OCI-LY1 (cell line): ENCODE measurements at regions not wholly inside any gene's neighbourhood (a gene's known extent, or its start where the extent isn't known, plus 50 kb on each side); places are given as distances from the start of the nearest gene placed in this dataset.

Experiments
- H2AFZ ChIP-seq: fragments of 200-600 bp; sonication (generic), shearing (Covaris generic); 2 replicates; pipeline ENCODE4 v1.6.0; 2014; ENCODE audit warnings: antibody characterized with exemption, mild to moderate bottlenecking, low read length
- H3F3A ChIP-seq: fragments of 200-600 bp; sonication (generic), shearing (Covaris generic); 2 replicates; pipeline ENCODE4 v1.6.0; 2014; ENCODE audit warnings: mild to moderate bottlenecking, antibody characterized with exemption, low read length, moderate library complexity; ENCODE audit not compliant: insufficient read depth
- H3K27ac ChIP-seq: fragments of 200-600 bp; sonication (generic); 2 replicates; pipeline ENCODE4 v1.5.1; 2014; ENCODE audit warnings: low read length, mixed run types, mild to moderate bottlenecking, low read depth; ENCODE audit not compliant: poor library complexity, severe bottlenecking
- H3K27me3 ChIP-seq: fragments of 200-600 bp; sonication (generic); 2 replicates; pipeline ENCODE4 v1.6.0; 2014; ENCODE audit warnings: antibody characterized with exemption, mild to moderate bottlenecking, low read length, moderate library complexity; ENCODE audit not compliant: insufficient read depth
- H3K36me3 ChIP-seq: fragments of 200-600 bp; sonication (generic); 2 replicates; pipeline ENCODE4 v1.6.1; 2014; ENCODE audit warnings: mild to moderate bottlenecking, antibody characterized with exemption, low read length, moderate library complexity, mixed read lengths; ENCODE audit not compliant: insufficient read depth
- H3K4me1 ChIP-seq: fragments of 200-600 bp; sonication (generic); 2 replicates; pipeline ENCODE4 v1.5.1; 2014; ENCODE audit warnings: mild to moderate bottlenecking, low read length, moderate library complexity; ENCODE audit not compliant: insufficient read depth, severe bottlenecking
- H3K4me2 ChIP-seq: fragments of 200-600 bp; sonication (generic), shearing (Covaris generic); 2 replicates; pipeline ENCODE4 v1.6.1; 2014; ENCODE audit warnings: low read length
- H3K4me3 ChIP-seq: fragments of 200-600 bp; sonication (generic); 2 replicates; pipeline ENCODE4 v1.5.1; 2014; ENCODE audit warnings: low read length, low read depth, mild to moderate bottlenecking, mixed read lengths; ENCODE audit not compliant: poor library complexity, severe bottlenecking
- H3K79me2 ChIP-seq: fragments of 200-600 bp; shearing (Covaris generic); 2 replicates; pipeline ENCODE4 v1.6.1; 2016; ENCODE audit warnings: mixed run types, low read length, mixed read lengths; ENCODE audit not compliant: insufficient read depth
- H3K9ac ChIP-seq: fragments of 200-600 bp; sonication (generic), shearing (Covaris generic); 2 replicates; pipeline ENCODE4 v1.6.1; 2014; ENCODE audit warnings: mild to moderate bottlenecking, low read length, mixed read lengths
- H3K9me2 ChIP-seq: fragments of 200-600 bp; sonication (generic), shearing (Covaris generic); 2 replicates; pipeline ENCODE4 v1.6.1; 2014; ENCODE audit warnings: low read depth, mild to moderate bottlenecking, low read length, mixed read lengths
- H3K9me3 ChIP-seq: fragments of 200-600 bp; shearing (Covaris generic); 2 replicates; pipeline ENCODE4 v1.6.1; 2014; ENCODE audit warnings: low read length, mixed read lengths
- H4K20me1 ChIP-seq: fragments of 200-600 bp; sonication (generic), shearing (Covaris generic); 2 replicates; pipeline ENCODE4 v1.6.0; 2016; ENCODE audit warnings: mild to moderate bottlenecking, low read length; ENCODE audit not compliant: insufficient read depth
- CTCF ChIP-seq: fragments of 200-600 bp; sonication (generic), shearing (Covaris generic); IDR thresholded peaks from 2 replicates; pipeline ENCODE4 v1.5.1; 2017; ENCODE audit warnings: mild to moderate bottlenecking, antibody characterized with exemption, low read length, moderate library complexity, mixed read lengths
- EZH2 ChIP-seq: fragments of 200-600 bp; sonication (generic), shearing (Covaris generic); IDR thresholded peaks from 2 replicates; pipeline ENCODE4 v1.8.0; 2017; ENCODE audit warnings: borderline replicate concordance, mixed run types, mild to moderate bottlenecking, antibody characterized with exemption, low read length, moderate library complexity, mixed read lengths

DNA sequence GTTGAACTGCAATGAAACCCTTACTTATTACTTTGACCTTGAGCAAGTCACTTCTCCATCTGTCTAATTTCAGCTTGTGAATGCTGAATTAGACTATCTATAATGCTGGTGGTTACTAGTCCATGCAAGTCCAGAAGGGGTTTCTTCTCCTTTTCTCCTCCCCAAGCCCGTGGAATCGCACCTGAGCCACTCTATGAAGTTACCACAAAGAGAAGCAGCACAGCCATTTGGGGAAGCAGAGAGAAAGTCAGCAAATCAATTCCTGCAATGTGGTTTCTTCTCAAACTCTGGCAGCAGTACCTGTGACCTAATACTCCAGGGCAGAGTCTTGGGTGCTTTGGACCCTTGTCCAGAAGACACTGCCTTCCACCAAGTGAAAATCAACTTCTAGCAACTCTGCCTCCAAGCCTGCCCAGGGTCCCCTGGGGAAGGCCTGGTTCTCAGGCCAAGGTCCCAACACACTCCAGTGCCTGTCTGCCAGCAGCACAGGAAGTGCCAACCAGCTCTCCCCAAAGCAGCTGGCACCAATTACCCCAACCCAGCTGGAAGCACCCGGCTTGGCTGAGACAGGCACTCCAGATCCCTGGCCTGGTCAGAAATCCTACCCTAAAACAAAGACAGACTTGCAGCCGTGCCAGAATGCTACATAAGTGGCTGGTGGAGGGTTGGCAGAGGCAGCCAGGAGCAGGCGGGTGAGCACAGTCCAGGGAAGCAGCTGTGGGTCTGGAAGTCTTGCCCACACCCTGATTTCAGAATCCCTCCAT lies 200.3 kb downstream of the LSM5 start:
- Histone ChIP-seq H3K9ac (no peak overlapping the region), H3K27me3 (no peaks in the 10 kb centered on the region), H3K4me3 (no peak overlapping the region), H3K4me2 (no peak overlapping the region), H3K36me3 (no peaks in the 10 kb centered on the region), H3K79me2 (no peaks in the 10 kb centered on the region), H2AFZ (no peak overlapping the region), H3K4me1 (no peaks in the 10 kb centered on the region), H3F3A (no peaks in the 10 kb centered on the region), H3K9me2 (no peaks in the 10 kb centered on the region), H4K20me1 (no peaks in the 10 kb centered on the region), H3K27ac (no peak overlapping the region), H3K9me3 (no peaks in the 10 kb centered on the region)
- TF ChIP-seq CTCF (no peak), EZH2 (no peak)

GRCh38 chr7:32285698-32286097 lies 204.5 kb downstream of the LSM5 start:
- Histone ChIP-seq H3K4me1 (no peaks in the 10 kb centered on the region), H3K9ac (no peak overlapping the region), H3K36me3 (no peaks in the 10 kb centered on the region), H3K9me2 (no peaks in the 10 kb centered on the region), H4K20me1 (no peaks in the 10 kb centered on the region), H3K9me3 (no peaks in the 10 kb centered on the region), H3K27ac (no peak overlapping the region), H2AFZ (no peak overlapping the region), H3F3A (no peaks in the 10 kb centered on the region), H3K4me3 (no peak overlapping the region), H3K27me3 (no peaks in the 10 kb centered on the region), H3K4me2 (no peak overlapping the region), H3K79me2 (no peaks in the 10 kb centered on the region)
- TF ChIP-seq EZH2 (no peak), CTCF (no peak)

GRCh38 chr7:32283546-32283945 lies 206.6 kb downstream of the LSM5 start:
- H3F3A ChIP-seq: no peaks in the 10 kb centered on the region
- no peak overlapping the region for H3K4me2 ChIP-seq
- no peaks in the 10 kb centered on the region for H3K27me3 ChIP-seq
- no peaks in the 10 kb centered on the region for H4K20me1 ChIP-seq
- H3K36me3 ChIP-seq: no peaks in the 10 kb centered on the region
- H3K4me1 ChIP-seq: no peaks in the 10 kb centered on the region
- H2AFZ ChIP-seq: no peak overlapping the region
- no peaks in the 10 kb centered on the region for H3K79me2 ChIP-seq
- H3K9me2 ChIP-seq: no peaks in the 10 kb centered on the region
- no peak overlapping the region for H3K9ac ChIP-seq
- TF ChIP-seq CTCF (no peak), EZH2 (no peak)
- no peaks in the 10 kb centered on the region for H3K9me3 ChIP-seq
- no peak overlapping the region for H3K27ac ChIP-seq
- no peak overlapping the region for H3K4me3 ChIP-seq
